ENCODE measurements at regions not wholly inside any gene's neighbourhood (a gene's known extent, or its start where the extent isn't known, plus 50 kb on each side); places are given as distances from the start of the nearest gene placed in this dataset.
A peak's percentile ranks its signal among the peaks of the same experiment; 100 is the strongest.

DNA sequence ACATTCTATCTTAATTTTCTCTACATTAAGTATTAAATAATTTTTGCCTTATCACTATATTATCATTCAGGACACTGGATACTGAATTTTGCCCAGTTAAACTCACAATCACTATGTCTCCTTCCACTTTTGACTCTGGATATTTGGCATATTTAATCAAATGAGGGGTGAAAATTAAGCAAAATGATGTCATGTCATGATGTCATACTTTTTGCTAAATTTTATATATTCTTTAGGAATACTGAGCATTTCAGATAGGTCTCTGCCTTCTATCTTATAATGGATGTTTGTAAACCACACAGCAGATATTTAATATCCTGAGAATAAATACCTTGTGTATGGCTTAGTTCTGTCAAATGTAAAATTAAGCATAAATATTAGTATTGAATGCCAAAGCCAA lies 79.5 kb upstream of the HIVEP3 start:
- H3K4me3 ChIP-seq (ENCODE audit: control insufficient read depth in 1 of 7, extremely low read depth in 1 of 7, insufficient read depth in 4 of 7, low read depth in 2 of 7, low read length in 6 of 7): no peak overlapping the region
- no peaks in the 10 kb centered on the region for H3K4me1 ChIP-seq (ENCODE audit: control extremely low read depth in 1 of 4, control insufficient read depth in 4 of 4, insufficient read depth in 4 of 4, low read length in 3 of 4)
- no peaks in the 10 kb centered on the region for H3K27me3 ChIP-seq (replicated peaks in 2 of 5; ENCODE audit: control insufficient read depth in 4 of 5, insufficient read depth in 5 of 5, low read length in 4 of 5)
- peaks cover 0 to 5% (median 0%) of the 10 kb centered on the region in 5 experiments for H3K9me3 ChIP-seq (ENCODE audit: control extremely low read depth in 1 of 5, control insufficient read depth in 4 of 5, insufficient read depth in 2 of 5, low read depth in 1 of 5, low read length in 4 of 5)
- no peak overlapping the region for H3K27ac ChIP-seq (ENCODE audit: insufficient read depth in 1 of 2, low read depth in 1 of 2, low read length in 2 of 2, poor library complexity in 1 of 2, severe bottlenecking in 2 of 2)
- ChIA-PET CTCF (no interaction called here), POLR2A (interaction anchor here (0.8 kb wide), 1 partner anchor 431 kb away, joined by 3 read pairs; no protein-coding TSS in a partner anchor)
- DNase-seq: no peak
- H3K36me3 ChIP-seq (ENCODE audit: control insufficient read depth in 4 of 4, insufficient read depth in 4 of 4, low read length in 3 of 4): no peaks in the 10 kb centered on the region

DNA sequence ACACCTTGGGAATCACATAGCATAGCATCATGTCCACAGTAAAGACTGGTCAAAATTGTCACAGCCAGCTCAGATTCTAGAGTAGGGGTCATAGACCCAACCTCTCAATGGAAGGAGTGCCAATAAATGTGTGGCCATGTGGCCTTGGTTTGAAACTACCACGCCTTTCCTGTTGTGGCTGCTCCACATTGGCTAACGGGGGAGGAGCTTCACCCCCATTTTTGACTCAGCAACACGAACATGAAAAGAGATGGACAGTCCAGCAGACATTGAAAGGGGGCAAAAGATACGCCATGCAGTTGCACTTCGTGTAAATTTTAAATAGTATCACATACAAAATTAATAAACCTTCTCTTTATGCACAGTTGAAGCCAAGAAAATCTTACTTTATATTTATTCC lies 78.4 kb upstream of the HIVEP3 start:
- Histone ChIP-seq H3K27ac (ENCODE audit: insufficient read depth in 1 of 2, low read depth in 1 of 2, low read length in 2 of 2, poor library complexity in 1 of 2, severe bottlenecking in 2 of 2) (no peak overlapping the region), H3K27me3 (replicated peaks in 2 of 5; ENCODE audit: control insufficient read depth in 4 of 5, insufficient read depth in 5 of 5, low read length in 4 of 5) (no peaks in the 10 kb centered on the region), H3K9me3 (ENCODE audit: control extremely low read depth in 1 of 5, control insufficient read depth in 4 of 5, insufficient read depth in 2 of 5, low read depth in 1 of 5, low read length in 4 of 5) (peaks cover 0 to 5% (median 0%) of the 10 kb centered on the region in 5 experiments), H3K4me1 (ENCODE audit: control extremely low read depth in 1 of 4, control insufficient read depth in 4 of 4, insufficient read depth in 4 of 4, low read length in 3 of 4) (no peaks in the 10 kb centered on the region), H3K36me3 (ENCODE audit: control insufficient read depth in 4 of 4, insufficient read depth in 4 of 4, low read length in 3 of 4) (no peaks in the 10 kb centered on the region), H3K4me3 (ENCODE audit: control insufficient read depth in 1 of 7, extremely low read depth in 1 of 7, insufficient read depth in 4 of 7, low read depth in 2 of 7, low read length in 6 of 7) (no peak overlapping the region)
- CTCF ChIA-PET: no interaction called here
- POLR2A ChIA-PET: no interaction called here
- WGBS (ENCODE audit: insufficient coverage): 88% methylated on average over 3 of the region's 5 CpGs
- DNase-seq: no peak

GRCh38 chr1:41995441-41996130 lies 76.9 kb upstream of the HIVEP3 start:
- POLR2A ChIA-PET: interaction anchor here (0.6 kb wide), 1 partner anchor 402 kb away, joined by 3 read pairs; no protein-coding TSS in a partner anchor
- H3K27ac ChIP-seq (ENCODE audit: insufficient read depth in 1 of 2, low read depth in 1 of 2, low read length in 2 of 2, poor library complexity in 1 of 2, severe bottlenecking in 2 of 2): no peak overlapping the region
- no peak for DNase-seq
- H3K4me3 ChIP-seq (ENCODE audit: control insufficient read depth in 1 of 7, extremely low read depth in 1 of 7, insufficient read depth in 4 of 7, low read depth in 2 of 7, low read length in 6 of 7): no peak overlapping the region
- H3K9me3 ChIP-seq (ENCODE audit: control extremely low read depth in 1 of 5, control insufficient read depth in 4 of 5, insufficient read depth in 2 of 5, low read depth in 1 of 5, low read length in 4 of 5): peaks cover 0 to 5% (median 0%) of the 10 kb centered on the region in 5 experiments
- H3K4me1 ChIP-seq (ENCODE audit: control extremely low read depth in 1 of 4, control insufficient read depth in 4 of 4, insufficient read depth in 4 of 4, low read length in 3 of 4): no peaks in the 10 kb centered on the region
- WGBS (ENCODE audit: insufficient coverage): 100% methylated on average over 1 of the region's 1 CpG
- CTCF ChIA-PET: no interaction called here
- H3K36me3 ChIP-seq (ENCODE audit: control insufficient read depth in 4 of 4, insufficient read depth in 4 of 4, low read length in 3 of 4): no peaks in the 10 kb centered on the region
- no peaks in the 10 kb centered on the region for H3K27me3 ChIP-seq (replicated peaks in 2 of 5; ENCODE audit: control insufficient read depth in 4 of 5, insufficient read depth in 5 of 5, low read length in 4 of 5)

- peaks cover 0 to 5% (median 0%) of the 10 kb centered on the region in 5 experiments for H3K9me3 ChIP-seq (ENCODE audit: control extremely low read depth in 1 of 5, control insufficient read depth in 4 of 5, insufficient read depth in 2 of 5, low read depth in 1 of 5, low read length in 4 of 5)
- ChIA-PET CTCF (no interaction called here), POLR2A (no interaction called here)
- no peaks in the 10 kb centered on the region for H3K36me3 ChIP-seq (ENCODE audit: control insufficient read depth in 4 of 4, insufficient read depth in 4 of 4, low read length in 3 of 4)
- H3K4me3 ChIP-seq (ENCODE audit: control insufficient read depth in 1 of 7, extremely low read depth in 1 of 7, insufficient read depth in 4 of 7, low read depth in 2 of 7, low read length in 6 of 7): no peak overlapping the region
- H3K27me3 ChIP-seq (replicated peaks in 2 of 5; ENCODE audit: control insufficient read depth in 4 of 5, insufficient read depth in 5 of 5, low read length in 4 of 5): no peaks in the 10 kb centered on the region
- no peaks in the 10 kb centered on the region for H3K4me1 ChIP-seq (ENCODE audit: control extremely low read depth in 1 of 4, control insufficient read depth in 4 of 4, insufficient read depth in 4 of 4, low read length in 3 of 4)
- 100% methylated on average over 2 of the region's 5 CpGs for WGBS (ENCODE audit: insufficient coverage)
- no peak overlapping the region for H3K27ac ChIP-seq (ENCODE audit: insufficient read depth in 1 of 2, low read depth in 1 of 2, low read length in 2 of 2, poor library complexity in 1 of 2, severe bottlenecking in 2 of 2)
- DNase-seq: peak in 1 of 3 donors; percentile 2
These were observed 75.6 kb upstream of the HIVEP3 start for GRCh38 chr1:41994195-41994894.

- no peaks in the 10 kb centered on the region for H3K27me3 ChIP-seq (replicated peaks in 2 of 5; ENCODE audit: control insufficient read depth in 4 of 5, insufficient read depth in 5 of 5, low read length in 4 of 5)
- H3K9me3 ChIP-seq (ENCODE audit: control extremely low read depth in 1 of 5, control insufficient read depth in 4 of 5, insufficient read depth in 2 of 5, low read depth in 1 of 5, low read length in 4 of 5): peaks cover 0 to 2% (median 0%) of the 10 kb centered on the region in 5 experiments
- ChIA-PET POLR2A (no interaction called here), CTCF (no interaction called here)
- no peaks in the 10 kb centered on the region for H3K36me3 ChIP-seq (ENCODE audit: control insufficient read depth in 4 of 4, insufficient read depth in 4 of 4, low read length in 3 of 4)
- no peak for DNase-seq
- no peak overlapping the region for H3K27ac ChIP-seq (ENCODE audit: insufficient read depth in 1 of 2, low read depth in 1 of 2, low read length in 2 of 2, poor library complexity in 1 of 2, severe bottlenecking in 2 of 2)
- no CpG with 5 or more reads among the region's 3 CpGs for WGBS (ENCODE audit: insufficient coverage)
- H3K4me3 ChIP-seq (ENCODE audit: control insufficient read depth in 1 of 7, extremely low read depth in 1 of 7, insufficient read depth in 4 of 7, low read depth in 2 of 7, low read length in 6 of 7): no peak overlapping the region
- peaks cover 2 to 22% (median 10%) of the 10 kb centered on the region in 4 experiments for H3K4me1 ChIP-seq (ENCODE audit: control extremely low read depth in 1 of 4, control insufficient read depth in 4 of 4, insufficient read depth in 4 of 4, low read length in 3 of 4)
These were observed 64.7 kb upstream of the HIVEP3 start for GRCh38 chr1:41983451-41983850.

- H3K36me3 ChIP-seq (ENCODE audit: control insufficient read depth in 4 of 4, insufficient read depth in 4 of 4, low read length in 3 of 4): no peaks in the 10 kb centered on the region
- H3K4me1 ChIP-seq (ENCODE audit: control extremely low read depth in 1 of 4, control insufficient read depth in 4 of 4, insufficient read depth in 4 of 4, low read length in 3 of 4): peaks cover 2 to 22% (median 10%) of the 10 kb centered on the region in 4 experiments
- ChIA-PET CTCF (no interaction called here), POLR2A (no interaction called here)
- DNase-seq: peak in 2 of 3 donors; percentile 10 to 19
- no peaks in the 10 kb centered on the region for H3K9me3 ChIP-seq (ENCODE audit: control extremely low read depth in 1 of 5, control insufficient read depth in 4 of 5, insufficient read depth in 2 of 5, low read depth in 1 of 5, low read length in 4 of 5)
- H3K4me3 ChIP-seq (ENCODE audit: control insufficient read depth in 1 of 7, extremely low read depth in 1 of 7, insufficient read depth in 4 of 7, low read depth in 2 of 7, low read length in 6 of 7): no peak overlapping the region
- no peaks in the 10 kb centered on the region for H3K27me3 ChIP-seq (replicated peaks in 2 of 5; ENCODE audit: control insufficient read depth in 4 of 5, insufficient read depth in 5 of 5, low read length in 4 of 5)
- no peak overlapping the region for H3K27ac ChIP-seq (ENCODE audit: insufficient read depth in 1 of 2, low read depth in 1 of 2, low read length in 2 of 2, poor library complexity in 1 of 2, severe bottlenecking in 2 of 2)
- WGBS (ENCODE audit: insufficient coverage): 100% methylated on average over 2 of the region's 3 CpGs
These were observed 63.1 kb upstream of the HIVEP3 start for GRCh38 chr1:41981796-41982195.

GRCh38 chr1:41980827-41981653 lies 62.3 kb upstream of the HIVEP3 start:
- H3K36me3 ChIP-seq (ENCODE audit: control insufficient read depth in 4 of 4, insufficient read depth in 4 of 4, low read length in 3 of 4): no peaks in the 10 kb centered on the region
- CTCF ChIA-PET: no interaction called here
- H3K27ac ChIP-seq (ENCODE audit: insufficient read depth in 1 of 2, low read depth in 1 of 2, low read length in 2 of 2, poor library complexity in 1 of 2, severe bottlenecking in 2 of 2): no peak overlapping the region
- H3K9me3 ChIP-seq (ENCODE audit: control extremely low read depth in 1 of 5, control insufficient read depth in 4 of 5, insufficient read depth in 2 of 5, low read depth in 1 of 5, low read length in 4 of 5): no peaks in the 10 kb centered on the region
- no peaks in the 10 kb centered on the region for H3K27me3 ChIP-seq (replicated peaks in 2 of 5; ENCODE audit: control insufficient read depth in 4 of 5, insufficient read depth in 5 of 5, low read length in 4 of 5)
- POLR2A ChIA-PET: no interaction called here
- H3K4me3 ChIP-seq (ENCODE audit: control insufficient read depth in 1 of 7, extremely low read depth in 1 of 7, insufficient read depth in 4 of 7, low read depth in 2 of 7, low read length in 6 of 7): no peak overlapping the region
- DNase-seq: peak in 2 of 3 donors; percentile 28 to 51
- WGBS (ENCODE audit: insufficient coverage): 33% methylated on average over 5 of the region's 12 CpGs
- H3K4me1 ChIP-seq (ENCODE audit: control extremely low read depth in 1 of 4, control insufficient read depth in 4 of 4, insufficient read depth in 4 of 4, low read length in 3 of 4): peaks cover 2 to 22% (median 10%) of the 10 kb centered on the region in 4 experiments

All from common myeloid progenitor, CD34-positive (primary cell).